Right hindlimb (tissue), 1 donor: ENCODE measurements at regions not wholly inside any gene's neighbourhood (a gene's known extent, or its start where the extent isn't known, plus 50 kb on each side); places are given as distances from the start of the nearest gene placed in this dataset.

Source experiments
- DNase-seq: peaks from one replicate; pipeline ENCODE4 v3.0.0-alpha.2; 2018

GRCh38 chr5:106171132-106171531 is 1499.6 kb downstream of the EFNA5 start:
- no peak for DNase-seq

- no peak for DNase-seq
These were observed 1503.0 kb downstream of the EFNA5 start for GRCh38 chr5:106167766-106168165.

- no peak for DNase-seq
These were observed 1507.5 kb downstream of the EFNA5 start for GRCh38 chr5:106163233-106163632.

- DNase-seq: no peak
These were observed 1511.1 kb downstream of the EFNA5 start for GRCh38 chr5:106159616-106160015.

- DNase-seq: no peak
These were observed 1516.4 kb downstream of the EFNA5 start for GRCh38 chr5:106154280-106154716.

GRCh38 chr5:106152569-106152968 is 1518.2 kb downstream of the EFNA5 start:
- no peak for DNase-seq

GRCh38 chr5:106142116-106142515 is 1528.6 kb downstream of the EFNA5 start:
- no peak for DNase-seq

- no peak for DNase-seq
These were observed 1530.6 kb downstream of the EFNA5 start for GRCh38 chr5:106140101-106140500.

- DNase-seq: no peak
These were observed 1534.7 kb downstream of the EFNA5 start for GRCh38 chr5:106136061-106136460.

GRCh38 chr5:106135473-106135872 is 1535.3 kb downstream of the EFNA5 start:
- DNase-seq: no peak

GRCh38 chr5:106134549-106134948 is 1536.2 kb downstream of the EFNA5 start:
- no peak for DNase-seq

- DNase-seq: no peak
These were observed 1542.8 kb downstream of the EFNA5 start for GRCh38 chr5:106127985-106128384.

- DNase-seq: no peak
These were observed 1543.4 kb downstream of the EFNA5 start for GRCh38 chr5:106127341-106127781.

GRCh38 chr5:106121972-106122605 is 1548.6 kb downstream of the EFNA5 start:
- DNase-seq: no peak

GRCh38 chr5:106116682-106117081 is 1554.1 kb downstream of the EFNA5 start:
- no peak for DNase-seq

GRCh38 chr5:106113922-106114321 is 1556.8 kb downstream of the EFNA5 start:
- no peak for DNase-seq

- DNase-seq: no peak
These were observed 1564.4 kb downstream of the EFNA5 start for GRCh38 chr5:106106384-106106783.

GRCh38 chr5:106097340-106097739 is 1573.4 kb downstream of the EFNA5 start:
- DNase-seq: no peak

GRCh38 chr5:106094839-106095238 is 1575.9 kb downstream of the EFNA5 start:
- DNase-seq: no peak

- no peak for DNase-seq
These were observed 1576.5 kb downstream of the EFNA5 start for GRCh38 chr5:106094204-106094607.

- no peak for DNase-seq
These were observed 1577.6 kb downstream of the EFNA5 start for GRCh38 chr5:106093134-106093533.

GRCh38 chr5:106092455-106092854 is 1578.3 kb downstream of the EFNA5 start:
- DNase-seq: no peak

- no peak for DNase-seq
These were observed 1581.7 kb downstream of the EFNA5 start for GRCh38 chr5:106089073-106089472.

GRCh38 chr5:106088462-106088861 is 1582.3 kb downstream of the EFNA5 start:
- no peak for DNase-seq

- no peak for DNase-seq
These were observed 1584.4 kb downstream of the EFNA5 start for GRCh38 chr5:106086352-106086751.
